Activated naive CD4-positive, alpha-beta T cell treated with anti-CD3 and anti-CD28 coated beads, Interleukin-2, amount 50 U/mL, for 72 hours (primary cell): ENCODE measurements at regions not wholly inside any gene's neighbourhood (a gene's known extent, or its start where the extent isn't known, plus 50 kb on each side); places are given as distances from the start of the nearest gene placed in this dataset.

ENCODE experiments used
- ATAC-seq, 2 donors: fragments of 150-1000 bp; cut with Tn5 transposase; 2 replicates each; pipeline ENCODE4 v1.10.0; 2021; ENCODE audit warnings: mild to moderate bottlenecking in 2 of 2, moderate library complexity in 2 of 2
- DNase-seq, 2 donors: peaks; one replicate each; pipeline ENCODE4 v3.0.0; 2021 to 2022; ENCODE audit warnings: low spot score in 2 of 2
- H3K27ac Mint-ChIP-seq, 2 donors: one replicate each; pipeline ENCODE4 v1.8.0; 2022; ENCODE audit warnings: mild to moderate bottlenecking in 2 of 2, mixed read lengths in 2 of 2
- H3K36me3 Mint-ChIP-seq, 2 donors: one replicate each; pipeline ENCODE4 v1.8.0; 2022; ENCODE audit warnings: mixed read lengths in 2 of 2
- H3K9me3 Mint-ChIP-seq, 2 donors: one replicate each; pipeline ENCODE4 v1.8.0; 2022; ENCODE audit warnings: mixed read lengths in 2 of 2

DNA sequence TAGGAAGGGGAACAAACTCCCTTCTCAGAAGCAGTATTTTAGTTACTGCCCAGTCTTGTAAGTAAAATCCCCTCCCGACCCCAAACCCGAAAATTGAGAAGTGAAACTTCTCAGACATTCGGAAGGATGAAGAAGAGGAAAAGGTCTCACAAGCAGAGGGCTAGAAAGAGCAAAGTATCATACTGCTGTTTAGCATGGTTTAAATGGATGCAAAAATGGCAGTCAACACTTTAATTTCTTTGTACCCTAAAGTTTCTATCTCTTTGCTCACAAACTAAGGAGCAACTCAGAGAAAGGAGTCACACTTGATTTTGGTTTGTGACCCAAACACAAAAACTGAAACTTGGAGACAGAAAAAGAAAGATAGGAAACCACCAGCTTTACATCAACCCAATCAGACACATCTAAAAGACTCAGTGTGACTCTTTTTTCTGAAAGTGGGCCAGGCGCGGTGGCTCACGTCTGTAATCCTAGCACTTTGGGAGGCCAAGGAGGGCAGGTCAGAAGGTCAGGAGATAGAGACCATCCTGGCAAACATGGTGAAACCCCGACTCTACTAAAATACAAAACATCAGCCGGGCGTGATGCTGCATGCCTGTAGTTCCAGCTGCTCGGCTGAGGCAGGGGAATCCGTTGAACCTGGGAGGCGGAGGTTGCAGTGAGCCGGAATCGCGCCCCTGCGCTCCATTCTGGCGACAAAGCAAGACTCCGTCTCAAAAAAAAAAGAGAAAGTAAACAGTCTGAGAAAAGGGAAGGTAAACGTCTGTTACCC is 63.2 kb upstream of the ATP11B start:
- ATAC-seq (peak in 1 of 2 donors; percentile 43), DNase-seq (no peak)
- H3K27ac Mint-ChIP-seq = peak overlapping the region in 1 of 2 donors; percentile 44
- H3K36me3 Mint-ChIP-seq = no peaks in the 10 kb centered on the region
- no peaks in the 10 kb centered on the region for H3K9me3 Mint-ChIP-seq

DNA sequence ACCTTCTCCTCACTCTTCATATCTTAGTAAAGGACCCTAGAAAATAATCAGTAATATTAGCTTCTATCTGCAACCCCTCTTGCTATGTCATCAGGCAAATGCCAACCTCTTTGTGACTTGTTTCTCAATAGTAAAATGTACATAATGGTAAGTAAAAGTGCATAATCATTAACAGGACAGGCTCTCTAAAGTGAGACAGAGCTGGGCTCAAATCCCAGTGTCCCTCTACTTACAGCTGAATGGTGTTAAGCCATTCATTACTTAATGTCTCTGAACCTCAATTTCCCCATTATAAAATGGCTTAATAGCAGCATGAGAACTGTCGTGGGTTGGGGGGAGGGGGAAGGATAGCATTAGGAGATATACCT is 62.6 kb upstream of the ATP11B start:
- no peaks in the 10 kb centered on the region for H3K9me3 Mint-ChIP-seq
- no peak for DNase-seq
- ATAC-seq = no peak
- H3K27ac Mint-ChIP-seq = no peak overlapping the region
- H3K36me3 Mint-ChIP-seq = no peaks in the 10 kb centered on the region

DNA sequence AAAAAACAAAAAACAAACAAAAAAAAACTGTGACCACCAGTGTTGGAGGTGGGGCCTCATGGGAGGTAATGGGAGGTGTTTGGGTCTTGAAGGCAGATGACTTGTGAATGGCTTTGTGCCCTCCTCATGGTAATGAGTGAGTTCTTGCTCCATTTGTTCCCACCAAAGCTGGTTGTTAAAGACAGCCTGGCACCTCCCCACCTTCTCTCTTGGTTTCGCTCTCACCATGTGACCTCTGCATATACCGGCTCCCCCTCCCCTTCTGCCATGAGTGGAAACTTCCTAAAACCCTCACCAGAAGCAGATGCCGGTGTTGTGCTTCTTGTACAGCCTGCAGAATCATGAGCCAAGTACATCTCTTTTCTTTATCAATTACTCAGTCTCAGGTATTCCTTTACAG is 61.5 kb upstream of the ATP11B start:
- H3K27ac Mint-ChIP-seq = no peak overlapping the region
- no peak for ATAC-seq
- no peaks in the 10 kb centered on the region for H3K36me3 Mint-ChIP-seq
- no peaks in the 10 kb centered on the region for H3K9me3 Mint-ChIP-seq
- DNase-seq = no peak

DNA sequence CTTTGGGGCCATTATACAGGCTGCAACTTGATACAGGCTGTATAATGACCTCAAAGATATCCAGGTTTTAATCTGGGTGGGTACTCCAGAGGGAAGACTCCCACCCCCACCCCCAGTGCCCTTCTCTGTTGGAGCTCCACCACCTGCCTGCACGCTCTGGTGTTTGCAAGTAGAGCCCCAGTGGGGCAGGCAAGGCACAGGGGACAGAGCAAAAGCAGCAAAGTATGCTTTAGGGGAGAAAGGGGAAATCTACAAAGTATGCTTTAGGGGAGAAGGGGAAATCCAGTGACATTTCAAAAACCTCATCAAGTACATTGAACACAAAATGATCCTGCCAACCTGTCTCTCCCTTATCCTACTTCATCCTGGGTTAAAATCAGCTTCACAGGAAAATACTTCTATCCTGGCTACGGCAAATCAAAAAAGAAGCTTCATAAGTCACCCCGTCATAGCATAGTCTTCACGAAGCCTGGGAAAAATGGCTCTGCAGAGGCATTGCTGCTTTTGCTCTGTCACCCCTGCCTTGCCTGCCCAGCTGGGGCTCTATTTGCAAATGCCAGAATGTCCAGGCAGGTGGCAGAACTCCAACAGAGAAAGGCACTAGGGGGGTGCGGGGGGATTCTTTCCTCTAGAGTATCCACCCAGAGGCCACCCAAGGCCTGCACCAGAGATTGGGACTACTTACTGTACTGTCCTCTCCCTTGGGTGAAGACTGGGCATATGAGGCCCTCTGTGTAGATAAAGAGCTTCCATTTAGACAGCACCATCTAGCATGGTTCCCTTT is 60.9 kb upstream of the ATP11B start:
- Mint-ChIP-seq H3K27ac (no peak overlapping the region), H3K9me3 (no peaks in the 10 kb centered on the region), H3K36me3 (no peaks in the 10 kb centered on the region)
- no peak for DNase-seq
- ATAC-seq = no peak

DNA sequence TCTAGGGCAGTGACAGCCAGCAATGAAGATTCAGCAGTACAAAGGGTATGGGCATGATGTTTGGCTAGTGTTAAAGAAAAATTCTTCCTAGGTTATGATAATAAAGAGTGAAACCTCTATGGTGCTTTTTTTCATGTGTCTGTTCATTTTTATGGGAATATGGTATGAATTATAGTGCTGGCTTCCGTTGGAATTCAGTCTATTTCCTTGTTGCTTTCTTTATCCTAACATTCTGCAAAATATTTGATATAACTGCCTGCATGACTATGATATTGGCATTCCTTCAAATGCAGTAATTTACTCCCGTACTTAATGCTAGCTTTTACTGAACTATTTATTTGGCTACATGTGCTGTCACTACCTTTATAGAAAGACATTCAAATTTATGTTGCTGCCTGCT is 57.6 kb upstream of the ATP11B start:
- ATAC-seq = no peak
- H3K9me3 Mint-ChIP-seq = no peaks in the 10 kb centered on the region
- H3K36me3 Mint-ChIP-seq = no peaks in the 10 kb centered on the region
- no peak overlapping the region for H3K27ac Mint-ChIP-seq
- no peak for DNase-seq

DNA sequence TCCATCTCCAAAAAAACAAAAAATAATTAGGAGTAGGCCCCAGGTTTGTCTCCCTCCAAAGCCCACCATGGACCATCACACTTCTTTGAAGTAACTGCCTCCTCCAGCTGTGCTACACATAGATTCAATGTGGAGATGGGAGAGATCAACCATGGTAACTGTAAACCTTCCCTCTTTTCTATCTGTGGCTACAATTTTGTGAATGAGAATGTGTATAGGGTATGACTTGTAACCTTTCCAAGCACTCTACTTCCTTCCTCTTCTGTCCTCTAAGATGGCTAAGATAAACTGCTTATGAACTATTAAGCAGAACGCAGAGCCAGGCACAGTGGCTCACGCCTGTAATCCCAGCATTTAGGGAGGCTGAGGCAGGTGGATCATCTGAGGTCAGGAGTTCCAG is 55.5 kb upstream of the ATP11B start:
- Mint-ChIP-seq H3K27ac (no peak overlapping the region), H3K36me3 (no peaks in the 10 kb centered on the region), H3K9me3 (no peaks in the 10 kb centered on the region)
- no peak for DNase-seq
- ATAC-seq = no peak

DNA sequence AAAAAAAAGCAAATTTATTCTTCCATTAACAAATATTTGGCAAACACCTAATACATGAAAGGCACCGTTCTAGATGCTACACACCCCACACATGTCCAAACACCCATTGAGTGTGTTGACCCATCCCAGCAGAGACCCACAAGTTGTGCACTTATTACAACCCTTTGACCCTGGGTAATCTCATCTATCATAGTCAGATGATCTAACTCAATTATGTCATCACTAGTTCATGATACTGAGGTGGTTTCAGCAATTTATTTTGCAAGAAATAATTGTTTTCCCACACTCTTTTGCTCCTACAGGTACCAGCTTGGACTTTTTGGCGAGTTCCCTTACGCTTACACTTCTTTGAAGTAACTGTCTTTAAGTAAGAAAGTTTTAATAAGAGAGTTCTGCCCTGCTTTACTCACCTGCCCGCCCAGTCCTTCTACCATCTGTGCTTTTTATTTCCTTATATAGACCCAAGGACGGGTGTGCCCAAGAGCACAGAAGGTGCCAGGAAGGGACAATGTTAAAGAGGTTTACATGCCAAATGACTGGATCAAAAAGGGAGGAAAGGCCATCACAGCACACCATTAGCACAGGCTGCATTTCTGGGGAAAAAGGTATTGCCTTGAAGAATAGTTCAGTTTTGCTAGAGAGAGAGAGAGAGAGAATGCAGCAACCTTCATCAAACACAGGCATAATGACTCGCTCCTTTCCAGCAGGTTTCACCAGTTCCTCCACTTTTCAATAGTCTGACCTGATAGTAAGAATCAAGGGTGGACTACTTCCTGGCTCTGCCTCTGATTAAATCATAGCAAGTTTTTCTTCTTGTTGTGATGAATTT is 54.5 kb upstream of the ATP11B start:
- Mint-ChIP-seq H3K36me3 (no peaks in the 10 kb centered on the region), H3K9me3 (no peaks in the 10 kb centered on the region), H3K27ac (no peak overlapping the region)
- DNase-seq (no peak), ATAC-seq (peak; percentile 41 to 82)

DNA sequence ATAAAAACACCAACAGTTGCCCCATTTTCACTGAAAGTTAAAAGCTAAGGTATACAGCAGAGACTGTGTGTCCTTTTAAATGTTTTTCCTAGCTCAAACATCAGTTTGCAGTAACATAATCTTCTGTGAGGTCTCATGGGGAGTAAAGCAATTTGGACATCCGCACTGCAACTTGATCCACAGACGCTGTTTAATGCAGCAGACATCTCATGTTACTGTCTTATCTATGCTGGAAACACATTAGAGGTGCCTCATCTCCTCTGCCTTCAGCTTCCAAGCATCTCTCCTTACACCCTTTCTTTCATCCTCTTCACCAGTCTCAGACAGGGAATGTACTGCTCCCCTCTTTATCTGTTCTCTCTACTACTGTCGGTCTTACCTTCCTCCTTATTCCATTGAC is 53.7 kb upstream of the ATP11B start:
- Mint-ChIP-seq H3K27ac (no peak overlapping the region), H3K36me3 (no peaks in the 10 kb centered on the region), H3K9me3 (no peaks in the 10 kb centered on the region)
- DNase-seq = no peak
- peak in 1 of 2 donors; percentile 16 for ATAC-seq

DNA sequence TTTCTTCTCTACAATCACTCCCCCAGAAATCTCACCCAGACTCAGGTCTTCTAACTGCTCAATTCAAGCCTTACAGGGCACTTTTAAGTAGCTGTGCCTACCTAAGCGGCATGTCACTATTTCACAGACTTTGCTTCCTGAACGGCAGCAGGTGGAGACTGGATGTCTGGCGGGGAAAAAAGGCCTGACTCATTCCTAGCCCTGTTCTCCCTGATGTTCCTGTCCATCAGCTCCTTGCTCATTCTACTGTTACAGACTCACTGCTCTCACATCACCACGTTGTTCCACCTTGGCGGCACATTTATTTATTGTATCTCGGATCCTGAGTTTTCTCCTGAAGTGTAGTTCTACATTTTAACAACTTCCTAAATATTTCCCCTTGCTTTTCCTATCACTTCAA is 52.6 kb upstream of the ATP11B start:
- no peaks in the 10 kb centered on the region for H3K36me3 Mint-ChIP-seq
- no peak overlapping the region for H3K27ac Mint-ChIP-seq
- H3K9me3 Mint-ChIP-seq = no peaks in the 10 kb centered on the region
- DNase-seq = no peak
- no peak for ATAC-seq

DNA sequence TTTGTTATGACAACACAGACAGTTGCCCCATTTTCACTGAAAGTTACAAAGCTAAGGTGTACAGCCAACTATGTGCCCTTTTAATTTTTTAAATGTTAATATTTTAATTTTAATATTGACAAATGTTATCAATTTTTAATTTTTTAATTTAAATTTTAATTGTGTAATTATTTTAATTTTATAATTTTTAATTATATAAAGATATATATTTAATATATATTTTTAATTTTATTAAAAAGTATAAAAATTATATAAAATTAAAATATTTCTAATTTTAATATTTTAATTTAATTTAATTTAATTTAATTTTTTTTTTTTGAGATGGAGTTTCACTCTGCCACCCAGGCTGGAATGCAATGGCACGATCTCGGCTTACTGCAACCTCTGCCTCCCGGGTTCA is 52.1 kb upstream of the ATP11B start:
- H3K36me3 Mint-ChIP-seq = no peaks in the 10 kb centered on the region
- no peaks in the 10 kb centered on the region for H3K9me3 Mint-ChIP-seq
- no peak overlapping the region for H3K27ac Mint-ChIP-seq
- ATAC-seq (no peak), DNase-seq (no peak)
